Mesothelial cell of epicardium (in vitro differentiated cells): ENCODE measurements at regions not wholly inside any gene's neighbourhood (a gene's known extent, or its start where the extent isn't known, plus 50 kb on each side); places are given as distances from the start of the nearest gene placed in this dataset.
"Not testable (repeated sequence)": the region's sequence is repeated elsewhere in the genome, so short reads cannot be mapped to it uniquely, and the experiment has no call there.

Experiments
- DNase-seq, 2 experiments: peaks; one replicate each; pipeline ENCODE4 v3.0.0; 2021; ENCODE audit warnings: low spot score in 2 of 2; ENCODE audit not compliant: unreplicated experiment in 2 of 2
- H3K27ac Mint-ChIP-seq: 2 replicates; pipeline ENCODE4 v1.8.0; 2021; ENCODE audit warnings: mixed read lengths
- H3K27me3 Mint-ChIP-seq: 2 replicates; pipeline ENCODE4 v1.8.0; 2021; ENCODE audit warnings: low read depth, mixed read lengths
- H3K36me3 Mint-ChIP-seq: 2 replicates; pipeline ENCODE4 v1.8.0; 2021; ENCODE audit warnings: mixed read lengths
- H3K4me1 Mint-ChIP-seq: 2 replicates; pipeline ENCODE4 v1.8.0; 2021; ENCODE audit warnings: mixed read lengths
- H3K4me3 Mint-ChIP-seq: 2 replicates; pipeline ENCODE4 v1.8.0; 2021; ENCODE audit warnings: mild to moderate bottlenecking, moderate library complexity, mixed read lengths
- H3K9me3 Mint-ChIP-seq: 2 replicates; pipeline ENCODE4 v1.8.0; 2021; ENCODE audit warnings: mixed read lengths
- CTCF ChIP-seq: fragments of 200-600 bp; sonication (generic); IDR thresholded peaks from one replicate; pipeline ENCODE4 v1.5.0; 2021; ENCODE audit warnings: antibody characterized with exemption; ENCODE audit not compliant: unreplicated experiment

- H3K4me3 Mint-ChIP-seq, result no peak overlapping the region
- peaks cover 3% of the 10 kb centered on the region for H3K9me3 Mint-ChIP-seq
- H3K4me1 Mint-ChIP-seq, result peaks cover 7% of the 10 kb centered on the region
- DNase-seq, result no peak
- H3K36me3 Mint-ChIP-seq, result no peaks in the 10 kb centered on the region
- TF ChIP-seq CTCF, result no peak
- H3K27ac Mint-ChIP-seq, result no peak overlapping the region
- H3K27me3 Mint-ChIP-seq, result no peaks in the 10 kb centered on the region
These were observed 769.2 kb downstream of the DIAPH3 start for GRCh38 chr13:59394496-59394895.

- peaks cover 7% of the 10 kb centered on the region for H3K4me1 Mint-ChIP-seq
- no peak overlapping the region for H3K4me3 Mint-ChIP-seq
- no peak overlapping the region for H3K27ac Mint-ChIP-seq
- peaks cover 10% of the 10 kb centered on the region for H3K9me3 Mint-ChIP-seq
- TF ChIP-seq CTCF, result no peak
- no peaks in the 10 kb centered on the region for H3K36me3 Mint-ChIP-seq
- no peaks in the 10 kb centered on the region for H3K27me3 Mint-ChIP-seq
- no peak for DNase-seq
These were observed 765.6 kb downstream of the DIAPH3 start for GRCh38 chr13:59398127-59398526.

GRCh38 chr13:59398661-59399060 lies 765.1 kb downstream of the DIAPH3 start:
- no peak for TF ChIP-seq CTCF
- Mint-ChIP-seq H3K9me3 (peaks cover 13% of the 10 kb centered on the region), H3K36me3 (peaks cover 2% of the 10 kb centered on the region), H3K27me3 (no peaks in the 10 kb centered on the region), H3K4me1 (peaks cover 7% of the 10 kb centered on the region), H3K27ac (no peak overlapping the region), H3K4me3 (no peak overlapping the region)
- no peak for DNase-seq

- DNase-seq, result no peak
- Mint-ChIP-seq H3K36me3 (peaks cover 2% of the 10 kb centered on the region), H3K27ac (no peak overlapping the region), H3K4me1 (peaks cover 7% of the 10 kb centered on the region), H3K4me3 (no peak overlapping the region), H3K27me3 (no peaks in the 10 kb centered on the region), H3K9me3 (peaks cover 17% of the 10 kb centered on the region)
- TF ChIP-seq CTCF, result no peak
These were observed 764.2 kb downstream of the DIAPH3 start for GRCh38 chr13:59399513-59399912.

GRCh38 chr13:59404331-59404730 lies 759.4 kb downstream of the DIAPH3 start:
- no peak for DNase-seq
- peaks cover 1% of the 10 kb centered on the region for H3K4me1 Mint-ChIP-seq
- peaks cover 13% of the 10 kb centered on the region for H3K36me3 Mint-ChIP-seq
- peaks cover 41% of the 10 kb centered on the region for H3K9me3 Mint-ChIP-seq
- H3K27me3 Mint-ChIP-seq, result no peaks in the 10 kb centered on the region
- H3K27ac Mint-ChIP-seq, result no peak overlapping the region
- no peak overlapping the region for H3K4me3 Mint-ChIP-seq
- no peak for TF ChIP-seq CTCF

- peaks cover 13% of the 10 kb centered on the region for H3K36me3 Mint-ChIP-seq
- not testable (repeated sequence) for DNase-seq, H3K4me3 Mint-ChIP-seq, H3K27me3 Mint-ChIP-seq, H3K27ac Mint-ChIP-seq, H3K4me1 Mint-ChIP-seq
- peaks cover 43% of the 10 kb centered on the region for H3K9me3 Mint-ChIP-seq
These were observed 756.5 kb downstream of the DIAPH3 start for GRCh38 chr13:59407251-59407650.
